VCaP (cell line): ENCODE measurements at regions not wholly inside any gene's neighbourhood (a gene's known extent, or its start where the extent isn't known, plus 50 kb on each side); places are given as distances from the start of the nearest gene placed in this dataset.
"Not testable (repeated sequence)": the region's sequence is repeated elsewhere in the genome, so short reads cannot be mapped to it uniquely, and the experiment has no call there.

ENCODE experiments used
- H3K27ac ChIP-seq: fragments of 450-650 bp; 2 replicates; pipeline ENCODE4 v1.5.1; 2017
- CTCF ChIP-seq: fragments of 450-650 bp; conservative IDR thresholded peaks from 2 replicates; pipeline ENCODE4 v1.5.1; 2017; ENCODE audit warnings: mild to moderate bottlenecking, moderate library complexity

GRCh38 chr6:120478650-120479049, 855.6 kb downstream of the TBC1D32 start:
- no peak overlapping the region for H3K27ac ChIP-seq
- TF ChIP-seq CTCF: no peak

GRCh38 chr6:120473804-120474203, 860.5 kb downstream of the TBC1D32 start:
- no peak overlapping the region for H3K27ac ChIP-seq
- TF ChIP-seq CTCF: no peak

GRCh38 chr6:120468486-120468885, 865.8 kb downstream of the TBC1D32 start:
- no peak for TF ChIP-seq CTCF
- H3K27ac ChIP-seq: no peak overlapping the region

GRCh38 chr6:120451508-120451907, 882.8 kb downstream of the TBC1D32 start:
- no peak for TF ChIP-seq CTCF
- H3K27ac ChIP-seq: no peak overlapping the region

- TF ChIP-seq CTCF: no peak
These were observed 886.7 kb downstream of the TBC1D32 start for GRCh38 chr6:120447605-120448004.

GRCh38 chr6:120432840-120433239, 901.4 kb downstream of the TBC1D32 start:
- not testable (repeated sequence) for H3K27ac ChIP-seq

More at GRCh38 chr6:120447605-120448004, 886.7 kb downstream of the TBC1D32 start:
- H3K27ac ChIP-seq: no peak overlapping the region

GRCh38 chr6:120431841-120432240, 902.4 kb downstream of the TBC1D32 start:
- TF ChIP-seq CTCF: no peak
- no peak overlapping the region for H3K27ac ChIP-seq

GRCh38 chr6:120411394-120411793, 922.9 kb downstream of the TBC1D32 start:
- H3K27ac ChIP-seq: no peak overlapping the region

More at GRCh38 chr6:120411394-120411793, 922.9 kb downstream of the TBC1D32 start:
- no peak for TF ChIP-seq CTCF
